ENCODE measurements at regions not wholly inside any gene's neighbourhood (a gene's known extent, or its start where the extent isn't known, plus 50 kb on each side); places are given as distances from the start of the nearest gene placed in this dataset.
A peak's percentile ranks its signal among the peaks of the same experiment; 100 is the strongest.
"Not testable (repeated sequence)": the region's sequence is repeated elsewhere in the genome, so short reads cannot be mapped to it uniquely, and the experiment has no call there.

GRCh38 chr18:39186008-39186407 lies 1620.4 kb upstream of the CELF4 start:
- DNase-seq (ENCODE audit: low read depth in 1 of 2, low spot score in 1 of 2): no peak
- in situ Hi-C loops (cut with HindIII; ENCODE audit: low pct_unique_long_range_greater_than_20kb, low sequenced_read_pairs): no loop called here
- TF ChIP-seq JUND (IDR thresholded peaks at IDR 0.05; ENCODE audit: low read depth): no peak

- DNase-seq (ENCODE audit: low read depth in 1 of 2, low spot score in 1 of 2): no peak
- TF ChIP-seq JUND (IDR thresholded peaks at IDR 0.05; ENCODE audit: low read depth): no peak
- in situ Hi-C loops (cut with HindIII; ENCODE audit: low pct_unique_long_range_greater_than_20kb, low sequenced_read_pairs): no loop called here
Measured at GRCh38 chr18:39184176-39184575, 1618.6 kb upstream of the CELF4 start.

- in situ Hi-C loops (cut with HindIII; ENCODE audit: low pct_unique_long_range_greater_than_20kb, low sequenced_read_pairs): no loop called here
- DNase-seq (ENCODE audit: low read depth in 1 of 2, low spot score in 1 of 2): no peak
- TF ChIP-seq JUND (IDR thresholded peaks at IDR 0.05; ENCODE audit: low read depth): no peak
Measured at GRCh38 chr18:39178166-39178565, 1612.6 kb upstream of the CELF4 start.

GRCh38 chr18:39172695-39173421 lies 1607.3 kb upstream of the CELF4 start:
- DNase-seq (ENCODE audit: low read depth in 1 of 2, low spot score in 1 of 2): no peak
- in situ Hi-C loops (cut with HindIII; ENCODE audit: low pct_unique_long_range_greater_than_20kb, low sequenced_read_pairs): no loop called here
- TF ChIP-seq JUND (IDR thresholded peaks at IDR 0.05; ENCODE audit: low read depth): no peak

- TF ChIP-seq JUND (IDR thresholded peaks at IDR 0.05; ENCODE audit: low read depth): no peak
- no peak for DNase-seq (ENCODE audit: low read depth in 1 of 2, low spot score in 1 of 2)
- in situ Hi-C loops (cut with HindIII; ENCODE audit: low pct_unique_long_range_greater_than_20kb, low sequenced_read_pairs): no loop called here
Measured at GRCh38 chr18:39168723-39169122, 1603.1 kb upstream of the CELF4 start.

- in situ Hi-C loops (cut with HindIII; ENCODE audit: low pct_unique_long_range_greater_than_20kb, low sequenced_read_pairs): no loop called here
- no peak for DNase-seq (ENCODE audit: low read depth in 1 of 2, low spot score in 1 of 2)
- no peak for TF ChIP-seq JUND (IDR thresholded peaks at IDR 0.05; ENCODE audit: low read depth)
Measured at GRCh38 chr18:39167990-39168389, 1602.4 kb upstream of the CELF4 start.

- in situ Hi-C loops (cut with HindIII; ENCODE audit: low pct_unique_long_range_greater_than_20kb, low sequenced_read_pairs): no loop called here
- TF ChIP-seq JUND (IDR thresholded peaks at IDR 0.05; ENCODE audit: low read depth): no peak
- no peak for DNase-seq (ENCODE audit: low read depth in 1 of 2, low spot score in 1 of 2)
Measured at GRCh38 chr18:39166776-39167175, 1601.2 kb upstream of the CELF4 start.

GRCh38 chr18:39162013-39162827 lies 1596.6 kb upstream of the CELF4 start:
- no peak for TF ChIP-seq JUND (IDR thresholded peaks at IDR 0.05; ENCODE audit: low read depth)
- DNase-seq (ENCODE audit: low read depth in 1 of 2, low spot score in 1 of 2): no peak
- in situ Hi-C loops (cut with HindIII; ENCODE audit: low pct_unique_long_range_greater_than_20kb, low sequenced_read_pairs): no loop called here

- peak in 1 of 2 experiments; percentile 5 for DNase-seq (ENCODE audit: low read depth in 1 of 2, low spot score in 1 of 2)
- in situ Hi-C loops (cut with HindIII; ENCODE audit: low pct_unique_long_range_greater_than_20kb, low sequenced_read_pairs): no loop called here
- no peak for TF ChIP-seq JUND (IDR thresholded peaks at IDR 0.05; ENCODE audit: low read depth)
Measured at GRCh38 chr18:39149211-39149806, 1583.7 kb upstream of the CELF4 start.

GRCh38 chr18:39134255-39134654 lies 1568.7 kb upstream of the CELF4 start:
- no peak for TF ChIP-seq JUND (IDR thresholded peaks at IDR 0.05; ENCODE audit: low read depth)
- DNase-seq (ENCODE audit: low read depth in 1 of 2, low spot score in 1 of 2): no peak
- in situ Hi-C loops (cut with HindIII; ENCODE audit: low pct_unique_long_range_greater_than_20kb, low sequenced_read_pairs): no loop called here

GRCh38 chr18:39127538-39127937 lies 1561.9 kb upstream of the CELF4 start:
- in situ Hi-C loops (cut with HindIII; ENCODE audit: low pct_unique_long_range_greater_than_20kb, low sequenced_read_pairs); DNase-seq (ENCODE audit: low read depth in 1 of 2, low spot score in 1 of 2): not testable (repeated sequence)

- no peak for TF ChIP-seq JUND (IDR thresholded peaks at IDR 0.05; ENCODE audit: low read depth)
- in situ Hi-C loops (cut with HindIII; ENCODE audit: low pct_unique_long_range_greater_than_20kb, low sequenced_read_pairs): no loop called here
Measured at GRCh38 chr18:39113790-39114189, 1548.2 kb upstream of the CELF4 start.

GRCh38 chr18:39105104-39105503 lies 1539.5 kb upstream of the CELF4 start:
- in situ Hi-C loops (cut with HindIII; ENCODE audit: low pct_unique_long_range_greater_than_20kb, low sequenced_read_pairs): no loop called here
- no peak for DNase-seq (ENCODE audit: low read depth in 1 of 2, low spot score in 1 of 2)
- no peak for TF ChIP-seq JUND (IDR thresholded peaks at IDR 0.05; ENCODE audit: low read depth)

More at GRCh38 chr18:39113790-39114189, 1548.2 kb upstream of the CELF4 start:
- no peak for DNase-seq (ENCODE audit: low read depth in 1 of 2, low spot score in 1 of 2)

Measured in T47D (cell line).